HCT116 (cell line): ENCODE measurements at regions not wholly inside any gene's neighbourhood (a gene's known extent, or its start where the extent isn't known, plus 50 kb on each side); places are given as distances from the start of the nearest gene placed in this dataset.

Source experiments
- ATAC-seq: fragments of 200-7000 bp; cut with Tn5 transposase; 2 replicates; pipeline ENCODE4 v1.9.1; 2020; ENCODE audit warnings: mild to moderate bottlenecking, moderate library complexity
- BruUV-seq: library from RNA; stranded (reverse); fragments of 400-500 nt; replicated peaks from 2 replicates; lab custom pipeline; 2021; lab: Mats Ljungman, UMichigan
- CTCF ChIA-PET: fragments of 300-600 bp; sonication (Branson Sonifier 250); formaldehyde crosslinking; loops from one replicate; lab custom pipeline; 2021; ENCODE audit warnings: antibody characterized with exemption; lab: Charles Lee
- POLR2A ChIA-PET: fragments of 300-600, 350-600 bp; sonication (Branson Sonifier 250); formaldehyde crosslinking; loops from one replicate; lab custom pipeline; 2021; ENCODE audit warnings: antibody characterized with exemption; lab: Charles Lee
- RAD21 ChIA-PET, 2 experiments: fragments of 300-600 bp; sonication (Branson Sonifier 250); formaldehyde crosslinking; loops; one replicate each; lab custom pipeline; 2023; ENCODE audit warnings: low total read pairs in 2 of 2; ENCODE audit not compliant: uncharacterized antibody in 2 of 2, unreplicated experiment in 2 of 2, low non-redundant PET in 1 of 2; lab: Charles Lee
- DNase-seq: peaks from one replicate; pipeline ENCODE4 v3.0.0-alpha.2; 2010; ENCODE audit warnings: low read depth, low spot score
- H2AFZ ChIP-seq: fragments of 200-600 bp; shearing (Covaris generic), sonication (generic); 2 replicates; pipeline ENCODE4 v1.6.1; 2017; ENCODE audit warnings: low read depth, mixed run types, mixed read lengths, antibody characterized with exemption, low read length; ENCODE audit not compliant: poor library complexity, severe bottlenecking
- H3K27ac ChIP-seq: 2 replicates; pipeline ENCODE4 v1.5.1; 2012; ENCODE audit warnings: low read depth, low read length
- H3K27me3 ChIP-seq: fragments of 200-600 bp; sonication (generic); 2 replicates; pipeline ENCODE4 v1.6.1; 2016; ENCODE audit warnings: mixed run types, low read length, mixed read lengths; ENCODE audit not compliant: insufficient read depth
- H3K36me3 ChIP-seq, 2 experiments: fragments of 200-500 bp in 1 of 2; fragments of 200-600 bp in 1 of 2; sonication (Bioruptor generic) in 1 of 2; sonication (generic) in 1 of 2; 2 replicates each; pipeline versions ENCODE4 v1.5.1 to v1.6.1; 2014 to 2016; ENCODE audit warnings: low read length in 2 of 2, inconsistent platforms in 1 of 2, mixed read lengths in 1 of 2, mixed run types in 1 of 2; ENCODE audit not compliant: insufficient read depth in 2 of 2, control insufficient read depth in 1 of 2
- H3K4me1 ChIP-seq, 2 experiments: fragments of 200-600 bp in 1 of 2; sonication (generic) in 1 of 2; 2 replicates each; pipeline versions ENCODE4 v1.5.1 to v1.6.1; 2012 to 2017; ENCODE audit warnings: low read length in 2 of 2, inconsistent platforms in 1 of 2, mild to moderate bottlenecking in 1 of 2, mixed read lengths in 1 of 2, mixed run types in 1 of 2, moderate library complexity in 1 of 2; ENCODE audit not compliant: insufficient read depth in 2 of 2, control insufficient read depth in 1 of 2
- H3K4me2 ChIP-seq: fragments of 200-600 bp; sonication (generic); 2 replicates; pipeline ENCODE4 v1.6.1; 2017; ENCODE audit warnings: mixed run types, low read length, mixed read lengths
- H3K4me3 ChIP-seq, 2 experiments: fragments of 200-600 bp in 1 of 2; sonication (generic) in 1 of 2; replicated peaks in 1 of 2; 2 replicates each; pipeline ENCODE4 v1.5.1; 2011 to 2016; ENCODE audit warnings: low read length in 2 of 2, control low read depth in 1 of 2, low read depth in 1 of 2, mild to moderate bottlenecking in 1 of 2, mixed read lengths in 1 of 2, mixed run types in 1 of 2
- H3K79me2 ChIP-seq: fragments of 200-600 bp; sonication (generic); 2 replicates; pipeline ENCODE4 v1.6.1; 2017; ENCODE audit warnings: mild to moderate bottlenecking, mixed run types, low read length, moderate library complexity, mixed read lengths; ENCODE audit not compliant: insufficient read depth
- H3K9ac ChIP-seq: fragments of 200-600 bp; sonication (generic); 2 replicates; pipeline ENCODE4 v1.6.1; 2016; ENCODE audit warnings: low read length, mixed read lengths
- H3K9me2 ChIP-seq: fragments of 200-600 bp; sonication (generic), shearing (Covaris generic); 2 replicates; pipeline ENCODE4 v1.6.1; 2017; ENCODE audit warnings: mixed run types, mild to moderate bottlenecking, moderate library complexity; ENCODE audit not compliant: insufficient read depth
- H3K9me3 ChIP-seq, 2 experiments: fragments of 200-500 bp in 1 of 2; fragments of 200-600 bp in 1 of 2; sonication (Bioruptor generic) in 1 of 2; sonication (generic) in 1 of 2; 2 replicates each; pipeline ENCODE4 v1.6.1; 2014 to 2017; ENCODE audit warnings: low read length in 2 of 2, mixed read lengths in 2 of 2, inconsistent platforms in 1 of 2, low read depth in 1 of 2, mild to moderate bottlenecking in 1 of 2, mixed run types in 1 of 2, moderate library complexity in 1 of 2; ENCODE audit not compliant: control insufficient read depth in 1 of 2, insufficient read depth in 1 of 2
- H4K20me1 ChIP-seq: fragments of 200-600 bp; sonication (generic), shearing (Covaris generic); 2 replicates; pipeline ENCODE4 v1.6.1; 2017; ENCODE audit warnings: mixed run types, mild to moderate bottlenecking, moderate library complexity; ENCODE audit not compliant: insufficient read depth
- CEBPB ChIP-seq: IDR thresholded peaks from 2 replicates; pipeline ENCODE4 v1.6.1; 2012; ENCODE audit warnings: low read depth
- CTCF ChIP-seq, 3 experiments: fragments of 200-600 bp in 1 of 3; sonication (generic) in 1 of 3; IDR thresholded peaks in 2 of 3; conservative IDR thresholded peaks in 1 of 3; 2 replicates each; pipeline ENCODE4 v1.5.1; 2012 to 2017; ENCODE audit warnings: low read depth in 2 of 3, low read length in 2 of 3, antibody characterized with exemption in 1 of 3, borderline replicate concordance in 1 of 3, control low read depth in 1 of 3, mild to moderate bottlenecking in 1 of 3, mixed read lengths in 1 of 3, mixed run types in 1 of 3, moderate library complexity in 1 of 3; ENCODE audit not compliant: insufficient read depth in 1 of 3
- ELF1 ChIP-seq: IDR thresholded peaks from 2 replicates; pipeline ENCODE4 v1.6.1; 2012; ENCODE audit warnings: low read depth, borderline replicate concordance
- FOSL1 ChIP-seq: IDR thresholded peaks from 2 replicates; pipeline ENCODE4 v1.6.1; 2012; ENCODE audit warnings: low read depth
- JUND ChIP-seq: IDR thresholded peaks from 2 replicates; pipeline ENCODE4 v1.6.1; 2012
- POLR2A ChIP-seq: IDR thresholded peaks from 2 replicates; pipeline ENCODE4 v1.7.0; 2011; ENCODE audit warnings: borderline replicate concordance; ENCODE audit not compliant: insufficient read depth, insufficient read length; ENCODE audit errors: extremely low read depth
- POLR2AphosphoS5 ChIP-seq: IDR thresholded peaks from 2 replicates; pipeline ENCODE4 v1.6.1; 2011; ENCODE audit warnings: mild to moderate bottlenecking, low read depth, low read length, moderate library complexity
- RAD21 ChIP-seq: IDR thresholded peaks from 2 replicates; pipeline ENCODE4 v1.6.1; 2012; ENCODE audit warnings: low read depth, mild to moderate bottlenecking
- SIN3A ChIP-seq: IDR thresholded peaks from 2 replicates; pipeline ENCODE4 v1.6.1; 2012; ENCODE audit warnings: low read depth
- SRF ChIP-seq: IDR thresholded peaks from 2 replicates; pipeline ENCODE4 v1.6.1; 2012; ENCODE audit warnings: low read depth
- TCF7L2 ChIP-seq: IDR thresholded peaks from 2 replicates; pipeline ENCODE4 v1.7.0; 2011; ENCODE audit warnings: borderline replicate concordance, inconsistent platforms; ENCODE audit not compliant: insufficient read depth, insufficient read length; ENCODE audit errors: extremely low read depth
- YY1 ChIP-seq: IDR thresholded peaks from 2 replicates; pipeline ENCODE4 v1.6.1; 2011; ENCODE audit warnings: low read length, low read depth, moderate library complexity, mild to moderate bottlenecking; ENCODE audit not compliant: insufficient replicate concordance; ENCODE audit errors: extremely low read depth
- intact Hi-C: fragments of 100-400 bp; cut with micrococcal nuclease; formaldehyde crosslinking; loops from 2 replicates; pipeline ENCODE4 v1.10.0; 2022
- TF ChIP-seq, protein P1 (sequence below): IDR thresholded peaks from 2 replicates; pipeline ENCODE4 v1.6.1; 2012
- TF ChIP-seq, protein P2 (sequence below): IDR thresholded peaks from 2 replicates; pipeline ENCODE4 v1.6.1; 2011; ENCODE audit warnings: mild to moderate bottlenecking, low read length, moderate library complexity; ENCODE audit not compliant: insufficient replicate concordance; ENCODE audit errors: extremely low read depth

- ChIA-PET CTCF (no interaction called here), POLR2A (no interaction called here)
Observed at GRCh38 chr14:98955741-98956070, 316.3 kb downstream of the BCL11B start.

More at GRCh38 chr14:98955741-98956070, 316.3 kb downstream of the BCL11B start:
- H3K9me2 ChIP-seq: no peaks in the 10 kb centered on the region
- no peaks in the 10 kb centered on the region for H3K36me3 ChIP-seq
- RAD21 ChIA-PET: no interaction called here
- no peak overlapping the region for H3K9ac ChIP-seq
- peaks cover 0 to 23% of the 10 kb centered on the region in 2 experiments; a peak in 3 of 4 replicates for H3K4me1 ChIP-seq
- H3K27me3 ChIP-seq: peaks cover 14% of the 10 kb centered on the region; the same call in 1 of the 2 replicates
- no peak for DNase-seq
- H4K20me1 ChIP-seq: no peaks in the 10 kb centered on the region
- no peak for TF ChIP-seq TCF7L2
- TF ChIP-seq, protein P1, sequence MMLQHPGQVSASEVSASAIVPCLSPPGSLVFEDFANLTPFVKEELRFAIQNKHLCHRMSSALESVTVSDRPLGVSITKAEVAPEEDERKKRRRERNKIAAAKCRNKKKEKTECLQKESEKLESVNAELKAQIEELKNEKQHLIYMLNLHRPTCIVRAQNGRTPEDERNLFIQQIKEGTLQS: no peak
- no peak for TF ChIP-seq POLR2AphosphoS5
- TF ChIP-seq CTCF (IDR thresholded peaks at IDR 0.05 in 2 of 3, conservative IDR thresholded peaks at IDR 0.05 in 1 of 3; ENCODE audit: borderline replicate concordance in 1 of 3, insufficient read depth in 1 of 3, low read depth in 2 of 3, low read length in 2 of 3): no peak
- no peak for TF ChIP-seq RAD21
- no peak for TF ChIP-seq FOSL1
- no peak for TF ChIP-seq ELF1
- no peak for TF ChIP-seq SRF
- TF ChIP-seq POLR2A: no peak
- no peak for TF ChIP-seq YY1
- TF ChIP-seq, protein P2, sequence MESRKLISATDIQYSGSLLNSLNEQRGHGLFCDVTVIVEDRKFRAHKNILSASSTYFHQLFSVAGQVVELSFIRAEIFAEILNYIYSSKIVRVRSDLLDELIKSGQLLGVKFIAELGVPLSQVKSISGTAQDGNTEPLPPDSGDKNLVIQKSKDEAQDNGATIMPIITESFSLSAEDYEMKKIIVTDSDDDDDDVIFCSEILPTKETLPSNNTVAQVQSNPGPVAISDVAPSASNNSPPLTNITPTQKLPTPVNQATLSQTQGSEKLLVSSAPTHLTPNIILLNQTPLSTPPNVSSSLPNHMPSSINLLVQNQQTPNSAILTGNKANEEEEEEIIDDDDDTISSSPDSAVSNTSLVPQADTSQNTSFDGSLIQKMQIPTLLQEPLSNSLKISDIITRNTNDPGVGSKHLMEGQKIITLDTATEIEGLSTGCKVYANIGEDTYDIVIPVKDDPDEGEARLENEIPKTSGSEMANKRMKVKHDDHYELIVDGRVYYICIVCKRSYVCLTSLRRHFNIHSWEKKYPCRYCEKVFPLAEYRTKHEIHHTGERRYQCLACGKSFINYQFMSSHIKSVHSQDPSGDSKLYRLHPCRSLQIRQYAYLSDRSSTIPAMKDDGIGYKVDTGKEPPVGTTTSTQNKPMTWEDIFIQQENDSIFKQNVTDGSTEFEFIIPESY: no peak
- TF ChIP-seq JUND: no peak
- no peak for TF ChIP-seq CEBPB
- no peak for TF ChIP-seq SIN3A
- no peak overlapping the region for H3K4me3 ChIP-seq
- ATAC-seq: no peak
- no peak overlapping the region for H3K4me2 ChIP-seq
- no peak overlapping the region for H3K27ac ChIP-seq
- H2AFZ ChIP-seq: no peak overlapping the region
- no peaks in the 10 kb centered on the region for H3K79me2 ChIP-seq
- H3K9me3 ChIP-seq: no peaks in the 10 kb centered on the region
- intact Hi-C loops: no loop called here
- BruUV-seq: no TSS peak
